Breast epithelium (tissue), 3 donors: ENCODE measurements at regions not wholly inside any gene's neighbourhood (a gene's known extent, or its start where the extent isn't known, plus 50 kb on each side); places are given as distances from the start of the nearest gene placed in this dataset.

Source experiments
- POLR2A ChIP-seq: fragments of 450-650 bp; IDR thresholded peaks from one replicate; pipeline ENCODE4 v1.6.1; 2016; ENCODE audit warnings: antibody characterized with exemption, mild to moderate bottlenecking, moderate library complexity
- TF ChIP-seq, protein P1 (sequence below), 3 donors: fragments of 450-650 bp; IDR thresholded peaks; one replicate each; pipeline ENCODE4 v1.5.1; 2016 to 2017; ENCODE audit warnings: antibody characterized with exemption in 3 of 3, mild to moderate bottlenecking in 3 of 3, moderate library complexity in 3 of 3

DNA sequence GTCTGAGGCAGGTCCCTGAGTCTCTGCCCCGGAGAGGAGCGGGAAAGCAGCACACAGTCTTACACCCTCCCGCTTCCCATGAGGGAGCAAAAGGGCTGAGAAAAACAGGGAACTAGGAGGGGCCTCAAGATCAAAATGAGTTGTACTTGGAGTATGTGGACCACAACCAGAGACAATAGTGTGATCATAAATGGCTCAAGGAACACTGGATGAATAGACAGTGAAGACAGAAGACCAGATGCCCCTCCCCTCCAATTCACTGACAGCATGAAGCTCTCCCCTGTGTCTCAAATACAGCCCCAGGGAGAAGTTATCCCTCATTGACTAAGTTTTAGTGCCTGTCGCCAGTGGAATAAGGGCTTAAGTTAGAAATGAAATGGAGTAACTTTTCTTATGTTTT is 191.0 kb downstream of the TFAP2A start:
- TF ChIP-seq, protein P1, sequence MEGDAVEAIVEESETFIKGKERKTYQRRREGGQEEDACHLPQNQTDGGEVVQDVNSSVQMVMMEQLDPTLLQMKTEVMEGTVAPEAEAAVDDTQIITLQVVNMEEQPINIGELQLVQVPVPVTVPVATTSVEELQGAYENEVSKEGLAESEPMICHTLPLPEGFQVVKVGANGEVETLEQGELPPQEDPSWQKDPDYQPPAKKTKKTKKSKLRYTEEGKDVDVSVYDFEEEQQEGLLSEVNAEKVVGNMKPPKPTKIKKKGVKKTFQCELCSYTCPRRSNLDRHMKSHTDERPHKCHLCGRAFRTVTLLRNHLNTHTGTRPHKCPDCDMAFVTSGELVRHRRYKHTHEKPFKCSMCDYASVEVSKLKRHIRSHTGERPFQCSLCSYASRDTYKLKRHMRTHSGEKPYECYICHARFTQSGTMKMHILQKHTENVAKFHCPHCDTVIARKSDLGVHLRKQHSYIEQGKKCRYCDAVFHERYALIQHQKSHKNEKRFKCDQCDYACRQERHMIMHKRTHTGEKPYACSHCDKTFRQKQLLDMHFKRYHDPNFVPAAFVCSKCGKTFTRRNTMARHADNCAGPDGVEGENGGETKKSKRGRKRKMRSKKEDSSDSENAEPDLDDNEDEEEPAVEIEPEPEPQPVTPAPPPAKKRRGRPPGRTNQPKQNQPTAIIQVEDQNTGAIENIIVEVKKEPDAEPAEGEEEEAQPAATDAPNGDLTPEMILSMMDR (IDR thresholded peaks at IDR 0.05), result no peak
- TF ChIP-seq POLR2A, result no peak
